Adrenal gland (tissue), 5 donors: ENCODE measurements at regions not wholly inside any gene's neighbourhood (a gene's known extent, or its start where the extent isn't known, plus 50 kb on each side); places are given as distances from the start of the nearest gene placed in this dataset.

Experiments
- CTCF ChIP-seq, 6 experiments: fragments of 450-650 bp in 4 of 6; fragments of 200-600 bp in 2 of 6; sonication (generic) in 1 of 6; IDR thresholded peaks; 1 replicate in 5 of 6; 2 replicates in 1 of 6; pipeline versions ENCODE4 v1.5.1 to v1.8.0; 2016 to 2021; ENCODE audit warnings: antibody characterized with exemption in 6 of 6, mild to moderate bottlenecking in 2 of 6, moderate library complexity in 1 of 6
- POLR2A ChIP-seq, 2 donors: fragments of 450-650 bp; IDR thresholded peaks; one replicate each; pipeline ENCODE4 v1.6.1; 2017; ENCODE audit warnings: antibody characterized with exemption in 2 of 2, mild to moderate bottlenecking in 2 of 2, moderate library complexity in 1 of 2
- donor health status: DM: no; HTN: no; CAD: no.

- TF ChIP-seq CTCF (IDR thresholded peaks at IDR 0.05), result no peak
- TF ChIP-seq POLR2A (IDR thresholded peaks at IDR 0.05), result no peak
Measured at GRCh38 chr6:55925292-55925691, 49.9 kb upstream of the BMP5 start.
